GM12878 (cell line): ENCODE measurements at regions not wholly inside any gene's neighbourhood (a gene's known extent, or its start where the extent isn't known, plus 50 kb on each side); places are given as distances from the start of the nearest gene placed in this dataset.

Experiments used
- ATF7 ChIP-seq: fragments of 450-650 bp; IDR thresholded peaks from 2 replicates; pipeline ENCODE4 v1.6.1; 2016; ENCODE audit warnings: low read depth, mild to moderate bottlenecking
- BMI1 ChIP-seq: fragments of 450-650 bp; IDR thresholded peaks from 2 replicates; pipeline ENCODE4 v1.6.1; 2016; ENCODE audit warnings: mild to moderate bottlenecking, moderate library complexity, borderline replicate concordance
- EP300 ChIP-seq, 2 experiments: fragments of 150-350 bp in 1 of 2; IDR thresholded peaks; 2 replicates each; pipeline ENCODE4 v1.6.1; 2011 to 2012; ENCODE audit warnings: low read depth in 2 of 2, low read length in 2 of 2, borderline replicate concordance in 1 of 2, improper control_type of control experiment in 1 of 2, inconsistent platforms in 1 of 2; ENCODE audit not compliant: control insufficient read depth in 1 of 2
- GATAD2B ChIP-seq: fragments of 450-650 bp; conservative IDR thresholded peaks from 2 replicates; pipeline ENCODE4 v1.6.1; 2017; ENCODE audit warnings: low read depth, mild to moderate bottlenecking, moderate library complexity
- PML ChIP-seq: IDR thresholded peaks from 2 replicates; pipeline ENCODE4 v1.6.1; 2012; ENCODE audit warnings: low read length, inconsistent platforms
- POLR2A ChIP-seq: IDR thresholded peaks from 2 replicates; pipeline ENCODE4 v1.6.1; 2011; ENCODE audit warnings: low read depth, mild to moderate bottlenecking, low read length
- POLR2AphosphoS5 ChIP-seq: IDR thresholded peaks from 2 replicates; pipeline ENCODE4 v1.6.1; 2011; ENCODE audit warnings: mild to moderate bottlenecking, low read length, inconsistent platforms
- RELA ChIP-seq: fragments of 450-650 bp; IDR thresholded peaks from 2 replicates; pipeline ENCODE4 v1.8.0; 2014; ENCODE audit warnings: borderline replicate concordance; ENCODE audit not compliant: partially characterized antibody
- YY1 ChIP-seq: IDR thresholded peaks from 2 replicates; pipeline ENCODE4 v1.6.1; 2011; ENCODE audit warnings: low read depth, mild to moderate bottlenecking, low read length
- TF ChIP-seq, protein P1 (sequence below), 3 experiments: IDR thresholded peaks in 2 of 3; conservative IDR thresholded peaks in 1 of 3; 2 replicates each; pipeline ENCODE4 v1.5.1; 2011; ENCODE audit warnings: low read depth in 3 of 3, low read length in 3 of 3, mild to moderate bottlenecking in 3 of 3, control low read depth in 2 of 3, moderate library complexity in 2 of 3, inconsistent platforms in 1 of 3, mixed read lengths in 1 of 3; ENCODE audit not compliant: control insufficient read depth in 2 of 3, insufficient read depth in 1 of 3; ENCODE audit errors: extremely low read depth in 1 of 3

GRCh38 chr5:54696346-54696745 lies 178.8 kb downstream of the SNX18 start:
- TF ChIP-seq POLR2A, result no peak
- TF ChIP-seq PML, result no peak
- no peak for TF ChIP-seq POLR2AphosphoS5
- TF ChIP-seq, protein P1, sequence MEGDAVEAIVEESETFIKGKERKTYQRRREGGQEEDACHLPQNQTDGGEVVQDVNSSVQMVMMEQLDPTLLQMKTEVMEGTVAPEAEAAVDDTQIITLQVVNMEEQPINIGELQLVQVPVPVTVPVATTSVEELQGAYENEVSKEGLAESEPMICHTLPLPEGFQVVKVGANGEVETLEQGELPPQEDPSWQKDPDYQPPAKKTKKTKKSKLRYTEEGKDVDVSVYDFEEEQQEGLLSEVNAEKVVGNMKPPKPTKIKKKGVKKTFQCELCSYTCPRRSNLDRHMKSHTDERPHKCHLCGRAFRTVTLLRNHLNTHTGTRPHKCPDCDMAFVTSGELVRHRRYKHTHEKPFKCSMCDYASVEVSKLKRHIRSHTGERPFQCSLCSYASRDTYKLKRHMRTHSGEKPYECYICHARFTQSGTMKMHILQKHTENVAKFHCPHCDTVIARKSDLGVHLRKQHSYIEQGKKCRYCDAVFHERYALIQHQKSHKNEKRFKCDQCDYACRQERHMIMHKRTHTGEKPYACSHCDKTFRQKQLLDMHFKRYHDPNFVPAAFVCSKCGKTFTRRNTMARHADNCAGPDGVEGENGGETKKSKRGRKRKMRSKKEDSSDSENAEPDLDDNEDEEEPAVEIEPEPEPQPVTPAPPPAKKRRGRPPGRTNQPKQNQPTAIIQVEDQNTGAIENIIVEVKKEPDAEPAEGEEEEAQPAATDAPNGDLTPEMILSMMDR (IDR thresholded peaks at IDR 0.05 in 2 of 3, conservative IDR thresholded peaks at IDR 0.05 in 1 of 3; ENCODE audit: control insufficient read depth in 2 of 3, extremely low read depth in 1 of 3, insufficient read depth in 1 of 3, low read depth in 3 of 3, low read length in 3 of 3), result no peak
- TF ChIP-seq ATF7, result no peak
- no peak for TF ChIP-seq RELA
- no peak for TF ChIP-seq YY1
- TF ChIP-seq EP300 (IDR thresholded peaks at IDR 0.05; ENCODE audit: borderline replicate concordance in 1 of 2, control insufficient read depth in 1 of 2, low read depth in 2 of 2, low read length in 2 of 2), result no peak
- no peak for TF ChIP-seq GATAD2B
- no peak for TF ChIP-seq BMI1
